ENCODE measurements at regions not wholly inside any gene's neighbourhood (a gene's known extent, or its start where the extent isn't known, plus 50 kb on each side); places are given as distances from the start of the nearest gene placed in this dataset.

- TF ChIP-seq CTCF (IDR thresholded peaks at IDR 0.05) (no peak), POLR2A (IDR thresholded peaks at IDR 0.05) (no peak)
These were observed 245.5 kb downstream of the FNDC1 start for GRCh38 chr6:159414711-159415110.
